GM18867 (cell line): ENCODE measurements at regions not wholly inside any gene's neighbourhood (a gene's known extent, or its start where the extent isn't known, plus 50 kb on each side); places are given as distances from the start of the nearest gene placed in this dataset.
"Not testable (repeated sequence)": the region's sequence is repeated elsewhere in the genome, so short reads cannot be mapped to it uniquely, and the experiment has no call there.

Source experiments
- ATAC-seq: cut with Tn5 transposase; IDR thresholded peaks from one replicate; pipeline ENCODE4 v1.9.1; 2021; ENCODE audit warnings: mild to moderate bottlenecking, moderate library complexity; ENCODE audit not compliant: unreplicated experiment

- no peak for ATAC-seq
Measured at GRCh38 chr19:31525610-31526147, 176.4 kb upstream of the TSHZ3 start.

- no peak for ATAC-seq
Measured at GRCh38 chr19:31527443-31527842, 178.2 kb upstream of the TSHZ3 start.

DNA sequence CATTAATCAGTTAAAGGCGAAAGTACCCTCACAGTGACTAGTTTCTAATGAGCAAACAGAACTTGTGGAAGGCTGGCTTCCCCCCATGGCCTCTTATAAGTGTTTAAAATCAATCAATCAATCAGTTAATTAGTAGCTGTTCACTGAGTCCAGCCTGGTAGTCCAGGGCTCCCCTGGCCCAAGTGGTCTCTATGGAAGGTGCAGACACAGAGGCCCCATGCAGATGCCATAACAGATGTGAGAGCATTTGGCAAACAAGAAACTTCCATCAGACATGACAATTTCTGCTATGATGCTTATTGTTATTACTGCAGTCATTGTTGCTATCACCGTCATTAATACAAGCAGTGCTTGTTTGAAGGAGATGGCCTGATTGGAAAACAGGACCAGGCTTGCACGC is 179.0 kb upstream of the TSHZ3 start:
- no peak for ATAC-seq

GRCh38 chr19:31529121-31529520 is 179.9 kb upstream of the TSHZ3 start:
- no peak for ATAC-seq

DNA sequence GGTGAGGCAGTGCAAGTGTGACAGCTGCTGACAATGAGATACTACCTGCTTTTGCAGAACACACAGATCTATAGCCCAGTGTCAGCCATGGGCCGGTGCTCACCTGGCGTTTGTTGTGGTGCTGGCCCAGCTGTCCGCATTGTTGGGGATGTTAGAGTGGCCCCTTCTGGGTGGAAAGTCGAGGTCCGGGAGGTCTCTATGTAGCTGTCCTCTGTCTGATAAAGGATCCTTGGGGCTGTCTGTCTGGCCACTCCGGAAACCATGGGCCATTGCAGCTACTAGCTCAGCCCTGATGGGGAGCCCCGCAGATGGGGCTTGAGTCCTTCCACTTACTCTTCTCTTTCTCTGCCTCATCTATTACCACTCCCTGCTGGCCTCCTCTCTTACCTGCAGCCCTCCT is 181.5 kb upstream of the TSHZ3 start:
- no peak for ATAC-seq

DNA sequence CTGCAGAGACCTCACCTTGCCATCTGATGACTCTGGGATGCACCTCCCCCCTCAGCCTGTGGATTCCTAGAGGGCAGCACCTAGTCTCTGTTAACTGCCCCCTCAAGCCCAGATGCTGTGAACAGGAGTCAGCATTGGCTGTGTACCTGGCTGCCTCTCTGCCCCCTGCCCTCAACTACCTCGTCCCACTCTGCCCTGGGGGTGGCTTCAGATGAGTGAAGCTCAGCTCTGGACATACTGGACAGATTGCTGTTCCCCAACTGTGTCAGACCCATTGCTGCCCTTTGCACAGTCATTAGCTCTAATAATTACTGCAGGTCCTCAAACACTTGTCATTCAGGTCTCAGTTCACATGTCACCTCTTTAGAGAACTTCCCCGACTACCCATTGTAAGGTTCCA is 182.1 kb upstream of the TSHZ3 start:
- ATAC-seq = no peak

GRCh38 chr19:31532034-31532433 is 182.8 kb upstream of the TSHZ3 start:
- ATAC-seq = no peak

- ATAC-seq = no peak
Measured at GRCh38 chr19:31533114-31533513, 183.9 kb upstream of the TSHZ3 start.

GRCh38 chr19:31534231-31534630 is 185.0 kb upstream of the TSHZ3 start:
- no peak for ATAC-seq

- no peak for ATAC-seq
Measured at GRCh38 chr19:31534786-31535657, 185.8 kb upstream of the TSHZ3 start.

DNA sequence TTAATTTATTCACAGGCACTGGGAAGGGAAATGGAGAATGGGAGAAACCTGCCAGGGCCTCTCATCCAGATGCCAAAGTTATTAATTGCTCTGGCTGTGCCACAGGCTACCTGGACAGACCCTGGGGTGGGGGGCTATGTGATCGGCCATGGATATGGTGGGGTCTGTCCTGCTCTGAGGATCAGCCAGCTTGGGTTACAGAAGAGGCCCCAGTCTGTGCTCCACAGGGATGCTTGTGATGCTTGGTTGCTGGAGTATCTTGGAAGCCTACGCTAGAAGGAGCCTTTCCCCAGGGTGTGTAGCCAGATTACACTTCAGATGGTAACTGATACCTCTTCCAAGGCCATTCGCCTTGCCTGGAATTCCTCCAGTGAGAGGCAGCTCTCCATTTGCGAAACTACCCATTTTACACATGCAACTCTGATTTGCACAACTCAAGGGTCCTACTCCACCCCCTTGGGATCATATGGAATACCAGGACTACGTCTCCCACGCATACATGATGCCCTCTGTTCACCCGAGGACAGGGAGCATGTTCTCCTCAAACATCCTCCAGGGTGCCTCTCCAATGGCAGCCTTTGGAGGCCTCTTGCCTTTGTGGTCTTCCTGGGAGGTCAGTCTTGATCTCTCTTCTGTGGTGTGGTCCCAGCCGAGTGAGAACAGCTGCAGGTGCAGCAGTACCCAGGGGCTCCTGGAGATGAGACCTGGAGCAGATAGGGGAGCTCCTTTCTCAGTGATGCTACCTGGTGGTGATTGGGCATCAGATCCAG is 186.6 kb upstream of the TSHZ3 start:
- ATAC-seq = no peak

GRCh38 chr19:31537136-31537535 is 187.9 kb upstream of the TSHZ3 start:
- ATAC-seq = no peak

DNA sequence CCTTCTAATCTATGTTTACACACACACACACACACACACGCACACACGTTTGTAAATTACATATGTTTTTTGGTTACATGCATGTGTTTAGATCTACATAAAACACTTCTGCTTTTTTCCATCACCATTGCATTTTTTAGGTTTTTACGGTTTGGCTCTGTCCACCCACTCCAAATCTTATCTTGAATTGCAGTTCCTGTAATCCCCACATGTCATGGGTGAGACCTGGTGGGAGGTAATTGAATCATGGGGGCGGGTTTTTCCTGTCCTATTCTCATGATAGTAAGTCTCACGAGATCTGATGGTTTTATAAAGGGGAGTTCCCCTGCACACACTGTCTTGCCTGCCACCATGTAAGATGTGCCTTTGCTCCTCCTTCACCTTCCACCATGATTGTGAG is 188.7 kb upstream of the TSHZ3 start:
- not testable (repeated sequence) for ATAC-seq

DNA sequence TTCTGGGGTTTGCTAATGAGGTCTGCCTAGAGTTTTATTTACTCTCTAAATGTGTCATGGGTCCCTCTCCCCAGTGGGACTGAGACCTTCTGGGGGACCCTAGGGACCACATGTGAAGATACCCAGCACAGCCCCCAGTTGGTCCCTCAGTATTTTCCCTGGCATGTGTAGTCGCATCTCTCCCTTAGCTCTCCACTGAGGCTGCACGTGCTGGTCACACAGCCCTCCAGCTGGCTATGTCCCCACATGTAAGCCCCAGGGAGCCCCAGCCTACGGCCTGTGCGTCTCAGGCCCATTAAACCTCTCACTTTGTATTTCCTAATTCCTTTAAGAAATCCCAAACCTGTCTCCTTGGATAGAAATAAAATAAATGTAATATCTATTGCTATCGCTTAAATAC is 189.6 kb upstream of the TSHZ3 start:
- ATAC-seq = no peak

DNA sequence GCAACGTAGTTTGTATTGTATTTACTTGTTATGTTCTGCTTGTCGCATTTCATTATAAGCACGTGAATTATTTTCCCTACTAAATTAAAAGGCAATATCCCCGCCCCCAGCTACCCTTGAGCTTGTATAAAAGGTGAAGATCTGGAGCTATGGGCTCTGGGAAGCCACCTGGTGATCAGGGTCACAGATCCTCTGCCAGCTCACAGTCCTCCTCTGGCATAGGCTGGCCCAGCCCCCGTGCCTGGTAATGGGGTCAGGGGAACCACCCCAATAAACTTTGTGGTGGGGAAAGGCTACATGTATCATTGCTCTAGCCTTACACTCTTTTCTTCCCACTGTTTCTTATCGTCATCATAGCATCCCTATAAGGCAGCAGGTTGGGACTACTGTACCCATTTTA is 190.2 kb upstream of the TSHZ3 start:
- no peak for ATAC-seq

DNA sequence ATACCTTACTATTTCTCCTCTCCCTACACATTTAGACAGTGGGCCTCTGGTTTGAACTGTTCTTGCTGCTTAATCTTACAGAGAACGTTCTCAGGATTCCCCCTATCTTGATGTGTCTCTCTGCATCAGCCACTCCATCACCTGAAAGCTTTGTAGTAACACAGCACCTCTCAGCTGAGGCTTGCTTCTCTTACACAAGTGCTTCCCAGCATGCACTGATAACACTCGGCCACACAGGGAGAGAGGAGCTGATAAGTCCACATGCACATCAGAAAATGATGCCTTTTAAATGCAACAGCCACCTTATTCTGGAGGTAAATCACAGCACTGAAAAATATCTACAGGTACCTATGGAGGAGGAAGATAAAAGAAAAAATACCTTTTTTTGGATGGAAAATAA is 192.2 kb upstream of the TSHZ3 start:
- no peak for ATAC-seq

DNA sequence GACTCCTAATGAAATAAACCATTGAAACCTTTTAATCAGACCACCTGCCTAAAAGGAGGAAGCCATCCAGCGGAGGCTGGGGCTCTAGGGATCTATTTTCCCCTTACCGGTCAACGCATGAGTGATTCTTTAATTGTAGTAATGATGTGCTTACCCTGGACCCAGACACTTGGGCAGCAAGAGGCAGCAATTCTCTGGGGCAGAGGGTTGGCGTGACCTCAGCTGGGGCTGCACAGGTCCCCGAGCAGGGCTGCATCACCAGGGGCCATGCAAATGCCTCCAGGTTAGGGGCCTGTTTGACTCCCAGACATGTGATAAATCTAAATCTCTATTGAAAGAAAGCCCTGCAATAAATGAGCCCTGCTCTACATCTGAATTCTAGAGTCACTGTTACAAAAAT is 194.2 kb upstream of the TSHZ3 start:
- no peak for ATAC-seq

GRCh38 chr19:31545777-31546176 is 196.5 kb upstream of the TSHZ3 start:
- no peak for ATAC-seq

DNA sequence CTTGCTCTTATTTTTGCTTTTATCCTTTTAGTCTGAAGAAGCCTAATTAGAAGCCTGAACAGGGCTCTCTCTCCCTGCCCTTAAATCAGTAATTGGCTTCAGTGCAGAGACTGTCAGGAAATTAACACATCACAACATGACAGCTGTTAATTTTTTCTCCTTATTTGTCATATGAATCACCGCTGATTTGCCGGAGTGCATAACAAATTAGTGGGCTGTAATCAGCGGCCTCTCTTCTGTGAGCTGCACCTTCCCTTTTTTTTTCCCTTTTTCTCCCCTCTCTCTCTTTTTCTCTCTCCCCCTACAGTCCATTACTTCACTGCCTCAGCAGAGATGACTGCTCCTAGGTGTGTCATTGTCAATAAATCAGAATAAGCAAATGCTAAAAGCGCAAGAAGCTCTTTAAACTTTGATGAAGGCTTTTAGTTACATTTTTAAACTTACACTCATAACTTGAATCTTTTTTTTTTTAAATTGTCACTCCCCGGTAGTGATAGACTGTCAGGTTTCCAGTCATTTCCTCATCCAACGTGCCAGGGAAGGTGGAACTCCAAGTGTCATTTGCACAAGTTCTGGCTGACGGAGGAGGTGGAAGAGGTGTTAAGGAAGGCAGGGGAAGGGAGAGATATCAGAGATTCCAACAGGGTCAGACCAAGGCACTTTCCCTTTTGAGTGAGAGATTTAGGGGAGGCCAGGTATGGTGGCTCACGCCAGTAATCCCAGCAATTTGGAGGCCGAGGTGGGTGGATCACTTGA is 197.1 kb upstream of the TSHZ3 start:
- ATAC-seq = no peak

DNA sequence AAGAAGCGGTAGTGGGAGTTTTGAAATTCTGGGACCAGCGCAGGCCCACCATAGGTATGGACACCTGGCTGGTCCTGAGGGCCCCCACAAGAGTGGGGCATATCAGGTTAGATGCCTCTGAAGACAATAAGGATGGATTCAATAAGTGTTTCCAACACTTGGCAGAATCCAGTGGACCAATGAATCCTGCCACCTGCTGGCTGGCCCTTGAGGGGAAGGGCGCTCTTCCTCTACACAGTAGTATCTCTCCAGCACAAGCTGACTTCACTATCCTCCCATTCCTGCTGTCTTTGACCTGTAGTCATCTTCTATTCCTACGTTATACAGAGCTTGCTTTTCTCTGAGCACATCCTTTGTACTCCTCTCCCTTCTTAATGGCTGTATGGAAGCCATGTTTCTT is 199.7 kb upstream of the TSHZ3 start:
- ATAC-seq = no peak

DNA sequence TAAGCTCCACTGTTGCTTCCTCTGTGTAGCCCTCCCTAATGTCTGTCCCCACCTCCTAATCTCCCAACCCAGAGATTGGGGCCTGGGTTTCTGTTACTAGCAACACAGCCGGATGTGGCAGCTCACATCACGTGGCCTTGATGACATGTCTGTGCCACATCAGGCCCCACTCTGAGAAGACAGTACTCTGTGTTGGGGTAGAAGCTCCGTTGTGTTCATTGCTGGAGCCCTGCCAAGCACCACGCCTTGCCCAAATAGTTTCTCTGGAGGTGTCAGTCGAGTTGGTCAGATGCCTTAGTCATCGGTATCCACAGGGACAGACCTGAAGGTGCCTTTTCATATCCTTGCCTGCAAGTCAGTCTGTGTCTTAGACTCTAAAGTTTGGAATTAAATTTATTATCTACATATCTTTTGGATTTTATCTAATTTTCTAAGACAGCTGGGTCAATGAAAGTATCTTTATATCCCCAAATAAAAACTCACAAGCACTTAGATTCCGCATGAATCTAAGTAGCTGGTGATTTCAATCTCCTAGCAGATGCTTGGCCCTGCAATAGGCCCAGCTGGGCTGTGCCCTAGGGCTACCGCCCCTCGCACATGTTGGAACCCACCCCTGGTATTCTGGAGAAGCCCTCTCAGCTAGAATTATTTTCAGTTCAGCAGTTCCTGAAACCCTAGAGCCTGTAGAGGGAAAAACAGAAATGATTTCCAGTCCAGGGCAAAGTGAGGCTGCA is 204.0 kb upstream of the TSHZ3 start:
- ATAC-seq = no peak
